C4-2B (cell line): ENCODE measurements at regions not wholly inside any gene's neighbourhood (a gene's known extent, or its start where the extent isn't known, plus 50 kb on each side); places are given as distances from the start of the nearest gene placed in this dataset.

Source experiments
- CTCF ChIP-seq: fragments of 450-650 bp; conservative IDR thresholded peaks from 2 replicates; pipeline ENCODE4 v1.5.1; 2017; ENCODE audit warnings: mild to moderate bottlenecking
- ZFX ChIP-seq: fragments of 450-650 bp; IDR thresholded peaks from 2 replicates; pipeline ENCODE4 v1.6.1; 2017

- TF ChIP-seq CTCF, result no peak
- no peak for TF ChIP-seq ZFX
Measured at GRCh38 chr12:113612076-113612728, 140.5 kb upstream of the LHX5 start.
